Heart right ventricle (tissue), 16 donors: ENCODE measurements at regions not wholly inside any gene's neighbourhood (a gene's known extent, or its start where the extent isn't known, plus 50 kb on each side); places are given as distances from the start of the nearest gene placed in this dataset.

ENCODE experiments used
- ATAC-seq, 8 donors: fragments of 200-7000 bp; cut with Tn5 transposase; one replicate each; pipeline ENCODE4 v1.9.1; 2020; ENCODE audit warnings: mild to moderate bottlenecking in 8 of 8, moderate library complexity in 8 of 8, moderate number of reproducible peaks in 1 of 8
- DNase-seq, 2 donors: peaks; one replicate each; pipeline ENCODE4 v3.0.0-alpha.2; 2020
- H3K27ac ChIP-seq, 10 donors: fragments of 200-600 bp; sonication (generic) in 2 of 10; one replicate each; pipeline versions ENCODE4 v1.5.0 to v1.8.0; 2020 to 2022; ENCODE audit warnings: mild to moderate bottlenecking in 3 of 10
- H3K27me3 ChIP-seq, 7 donors: fragments of 200-600 bp; one replicate each; pipeline ENCODE4 v1.8.0; 2021 to 2022; ENCODE audit warnings: mild to moderate bottlenecking in 2 of 7
- H3K36me3 ChIP-seq, 9 donors: fragments of 200-600 bp; sonication (generic) in 1 of 9; one replicate each; pipeline versions ENCODE4 v1.5.0 to v1.8.0; 2020 to 2022; ENCODE audit warnings: mild to moderate bottlenecking in 2 of 9
- H3K4me1 ChIP-seq, 9 donors: fragments of 200-600 bp; sonication (generic) in 1 of 9; one replicate each; pipeline versions ENCODE4 v1.5.0 to v1.8.0; 2020 to 2022; ENCODE audit warnings: mild to moderate bottlenecking in 4 of 9
- H3K4me3 ChIP-seq, 10 donors: fragments of 200-600 bp; sonication (generic) in 2 of 10; one replicate each; pipeline versions ENCODE4 v1.5.0 to v1.8.0; 2020 to 2022; ENCODE audit warnings: mild to moderate bottlenecking in 7 of 10, moderate library complexity in 2 of 10
- H3K9me3 ChIP-seq, 11 donors: fragments of 200-600 bp in 10 of 11; sonication (generic) in 2 of 11; one replicate each; pipeline versions ENCODE4 v1.5.0 to v1.8.0; 2013 to 2022; ENCODE audit warnings: mild to moderate bottlenecking in 2 of 11, control low read depth in 1 of 11, moderate library complexity in 1 of 11
- WGBS, 2 donors: extraction: QIAGEN DNeasy Blood & Tissue Kit; methylation state at CpG; one replicate each; pipeline ENCODE4 v1.1.7; 2013; ENCODE audit warnings: inconsistent platforms in 1 of 2; 5-methylcytosine and 5-hydroxymethylcytosine counted together
- intact Hi-C, 10 donors: fragments of 100-400 bp; cut with DNase I; formaldehyde crosslinking; loops; one replicate each; pipeline versions ENCODE4 v1.11.1 to v1.14.2; 2022
- TF ChIP-seq, protein P1 (sequence below), 9 donors: fragments of 200-600 bp; sonication (generic) in 2 of 9; IDR thresholded peaks; one replicate each; pipeline versions ENCODE4 v1.5.0 to v1.8.0; 2021 to 2022; ENCODE audit warnings: antibody characterized with exemption in 9 of 9, mild to moderate bottlenecking in 5 of 9, moderate library complexity in 1 of 9
- donor health status: Arrhythmogenic right ventricular cardiomyopathy.
- donor health status: ischemic (EF 13 %, LVEDD 7.1; RV severe dilation, severe dysfunction).
- donor health status: healthy with polysubstance abuse.
- donor health status: DM: no; HTN: yes; CAD: no.
- donor health status: DM: no; HTN: no; CAD: no.
- donor health status: ischemic (EF 25% LVEDD 6.9; RV normal size, moderate dysfunction).
- donor health status: ischemic (EF 25% LVEDD 5.7; RV mildly dilated, moderate dysfunction).
- donor health status: healthy.
- donor health status: DM: yes; HTN: yes; CAD: no.
- donor health status: Ischemic cardiomyopathy.
- donor health status: ischemic (EF 35%, LVEDD 5.7; RV mildly dilated, moderate dysfunction).
- donor health status: nonischemic (EF 11% LVEDD 7.7; RV severe dilation, severe dysfunction).
- donor health status: DM: yes; HTN: yes; CAD: no.
- donor health status: PGD.
- donor health status: ischemic (EF 29% LVEDD 5.4; RV normal size, mild dysfunction).
- donor health status: nonischemic (EF 23%, LVEDD 6.1; RV moderate dilation, normal function).

- no peaks in the 10 kb centered on the region for H3K4me1 ChIP-seq
- no peak overlapping the region for H3K4me3 ChIP-seq
- peaks cover 0 to 10% (median 0%) of the 10 kb centered on the region in 7 donors for H3K27me3 ChIP-seq
- no peak overlapping the region for H3K27ac ChIP-seq
- TF ChIP-seq, protein P1, sequence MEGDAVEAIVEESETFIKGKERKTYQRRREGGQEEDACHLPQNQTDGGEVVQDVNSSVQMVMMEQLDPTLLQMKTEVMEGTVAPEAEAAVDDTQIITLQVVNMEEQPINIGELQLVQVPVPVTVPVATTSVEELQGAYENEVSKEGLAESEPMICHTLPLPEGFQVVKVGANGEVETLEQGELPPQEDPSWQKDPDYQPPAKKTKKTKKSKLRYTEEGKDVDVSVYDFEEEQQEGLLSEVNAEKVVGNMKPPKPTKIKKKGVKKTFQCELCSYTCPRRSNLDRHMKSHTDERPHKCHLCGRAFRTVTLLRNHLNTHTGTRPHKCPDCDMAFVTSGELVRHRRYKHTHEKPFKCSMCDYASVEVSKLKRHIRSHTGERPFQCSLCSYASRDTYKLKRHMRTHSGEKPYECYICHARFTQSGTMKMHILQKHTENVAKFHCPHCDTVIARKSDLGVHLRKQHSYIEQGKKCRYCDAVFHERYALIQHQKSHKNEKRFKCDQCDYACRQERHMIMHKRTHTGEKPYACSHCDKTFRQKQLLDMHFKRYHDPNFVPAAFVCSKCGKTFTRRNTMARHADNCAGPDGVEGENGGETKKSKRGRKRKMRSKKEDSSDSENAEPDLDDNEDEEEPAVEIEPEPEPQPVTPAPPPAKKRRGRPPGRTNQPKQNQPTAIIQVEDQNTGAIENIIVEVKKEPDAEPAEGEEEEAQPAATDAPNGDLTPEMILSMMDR (IDR thresholded peaks at IDR 0.05): no peak
- H3K36me3 ChIP-seq: no peaks in the 10 kb centered on the region
- H3K9me3 ChIP-seq: peaks cover 0 to 6% (median 0%) of the 10 kb centered on the region in 11 donors
- WGBS, 2 donors: 44% methylated on average over 3 of the region's 3 CpGs
- DNase-seq (no peak), ATAC-seq (no peak)
- intact Hi-C loops: no loop called here
Observed at GRCh38 chr2:6159606-6160005, 467.4 kb downstream of the SOX11 start.

GRCh38 chr2:6163932-6164331 is 471.7 kb downstream of the SOX11 start:
- intact Hi-C loops: no loop called here
- DNase-seq: no peak
- Histone ChIP-seq H3K9me3 (peaks cover 0 to 6% (median 0%) of the 10 kb centered on the region in 11 donors), H3K36me3 (no peaks in the 10 kb centered on the region), H3K4me3 (no peak overlapping the region), H3K4me1 (no peaks in the 10 kb centered on the region), H3K27me3 (peaks cover 0 to 10% (median 0%) of the 10 kb centered on the region in 7 donors), H3K27ac (no peak overlapping the region)
- TF ChIP-seq, protein P1 (IDR thresholded peaks at IDR 0.05): no peak
- 68 to 92% methylated on average over 7 of the region's 7 CpGs for WGBS, 2 donors
- ATAC-seq: no peak

DNA sequence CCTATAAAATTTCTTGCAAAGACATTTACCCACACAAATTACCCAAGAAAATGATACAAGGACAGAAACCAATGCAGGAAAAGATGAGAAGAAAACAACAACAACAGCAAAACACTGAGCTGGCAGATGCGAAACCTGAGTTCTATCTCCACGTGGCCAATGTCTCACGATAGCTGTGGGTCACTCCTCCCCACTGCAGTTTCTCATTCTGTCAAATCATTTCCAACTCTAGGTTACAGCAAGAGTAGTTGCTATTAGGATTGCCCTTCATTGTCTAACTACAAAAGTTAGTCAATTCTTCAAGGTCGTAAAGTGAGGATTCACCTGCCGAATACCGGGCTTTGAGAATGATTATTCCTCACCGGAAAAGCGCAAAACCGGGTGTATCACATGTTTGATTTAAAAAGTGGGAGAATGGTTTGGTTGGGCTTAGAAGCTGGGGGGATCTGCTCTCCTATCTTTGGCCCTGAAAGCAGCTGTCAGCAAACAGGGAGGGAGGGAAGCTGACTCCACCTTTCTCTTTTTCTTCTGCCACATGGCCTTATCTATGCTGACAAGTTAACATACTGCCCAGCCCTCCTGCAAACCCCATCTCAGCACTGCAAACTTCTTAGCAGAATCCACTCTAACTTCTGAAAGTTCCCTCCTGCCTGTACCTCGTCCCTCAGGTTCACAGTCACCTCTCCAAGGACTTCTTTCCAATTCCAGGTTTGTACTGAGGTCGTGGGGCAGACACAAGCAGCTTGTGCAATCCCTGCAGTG is 473.0 kb downstream of the SOX11 start:
- WGBS, 2 donors: 60 to 63% methylated on average over 11 of the region's 11 CpGs

DNA sequence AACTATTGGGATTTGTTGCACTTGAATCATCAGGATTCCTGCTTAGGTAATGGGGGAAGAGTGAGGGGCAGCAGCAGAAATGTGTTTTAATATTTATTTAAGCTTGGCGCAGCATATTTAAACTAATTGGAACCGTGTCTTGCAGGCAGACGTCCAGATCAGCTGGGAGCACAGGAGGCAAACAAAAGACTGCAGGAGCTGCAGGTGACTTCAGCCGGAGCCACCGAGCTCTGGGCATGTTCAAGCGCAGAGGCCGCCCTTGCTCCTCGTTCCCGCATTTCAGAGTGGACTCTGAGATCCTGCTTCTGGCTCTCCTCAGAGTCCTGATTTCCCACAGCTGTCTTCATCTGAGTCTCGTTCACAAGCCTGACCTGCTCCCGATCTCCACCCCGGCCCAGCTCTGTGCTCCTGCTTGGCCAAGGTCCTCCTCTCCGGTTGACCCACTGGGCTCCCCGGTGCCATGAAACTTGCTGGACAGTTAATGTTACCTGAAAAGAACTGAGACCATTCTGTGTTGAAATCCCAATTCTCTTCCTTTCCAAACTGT is 475.5 kb downstream of the SOX11 start:
- DNase-seq (no peak), ATAC-seq (no peak)
- no peak overlapping the region for H3K4me3 ChIP-seq
- intact Hi-C loops: no loop called here
- WGBS, 2 donors: 87 to 89% methylated on average over 14 of the region's 14 CpGs
- peaks cover 0 to 3% (median 0%) of the 10 kb centered on the region in 11 donors for H3K9me3 ChIP-seq
- TF ChIP-seq, protein P1 (IDR thresholded peaks at IDR 0.05): no peak
- H3K4me1 ChIP-seq: no peaks in the 10 kb centered on the region
- no peaks in the 10 kb centered on the region for H3K36me3 ChIP-seq
- H3K27me3 ChIP-seq: no peaks in the 10 kb centered on the region
- no peak overlapping the region for H3K27ac ChIP-seq

More for the DNA sequence above, 473.0 kb downstream of the SOX11 start:
- no peaks in the 10 kb centered on the region for H3K4me1 ChIP-seq
- no peak for ATAC-seq
- no peaks in the 10 kb centered on the region for H3K27me3 ChIP-seq
- H3K27ac ChIP-seq: no peak overlapping the region
- H3K9me3 ChIP-seq: peaks cover 0 to 6% (median 0%) of the 10 kb centered on the region in 11 donors
- H3K36me3 ChIP-seq: no peaks in the 10 kb centered on the region
- H3K4me3 ChIP-seq: no peak overlapping the region
- intact Hi-C loops: no loop called here
- DNase-seq: no peak
- TF ChIP-seq, protein P1 (IDR thresholded peaks at IDR 0.05): no peak
